ENCODE measurements at regions not wholly inside any gene's neighbourhood (a gene's known extent, or its start where the extent isn't known, plus 50 kb on each side); places are given as distances from the start of the nearest gene placed in this dataset.

- TF ChIP-seq, protein P1, sequence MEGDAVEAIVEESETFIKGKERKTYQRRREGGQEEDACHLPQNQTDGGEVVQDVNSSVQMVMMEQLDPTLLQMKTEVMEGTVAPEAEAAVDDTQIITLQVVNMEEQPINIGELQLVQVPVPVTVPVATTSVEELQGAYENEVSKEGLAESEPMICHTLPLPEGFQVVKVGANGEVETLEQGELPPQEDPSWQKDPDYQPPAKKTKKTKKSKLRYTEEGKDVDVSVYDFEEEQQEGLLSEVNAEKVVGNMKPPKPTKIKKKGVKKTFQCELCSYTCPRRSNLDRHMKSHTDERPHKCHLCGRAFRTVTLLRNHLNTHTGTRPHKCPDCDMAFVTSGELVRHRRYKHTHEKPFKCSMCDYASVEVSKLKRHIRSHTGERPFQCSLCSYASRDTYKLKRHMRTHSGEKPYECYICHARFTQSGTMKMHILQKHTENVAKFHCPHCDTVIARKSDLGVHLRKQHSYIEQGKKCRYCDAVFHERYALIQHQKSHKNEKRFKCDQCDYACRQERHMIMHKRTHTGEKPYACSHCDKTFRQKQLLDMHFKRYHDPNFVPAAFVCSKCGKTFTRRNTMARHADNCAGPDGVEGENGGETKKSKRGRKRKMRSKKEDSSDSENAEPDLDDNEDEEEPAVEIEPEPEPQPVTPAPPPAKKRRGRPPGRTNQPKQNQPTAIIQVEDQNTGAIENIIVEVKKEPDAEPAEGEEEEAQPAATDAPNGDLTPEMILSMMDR (IDR thresholded peaks at IDR 0.05): no peak
- no peak for TF ChIP-seq ZFX (IDR thresholded peaks at IDR 0.05; ENCODE audit: borderline replicate concordance)
Measured at GRCh38 chrX:134717698-134718097, 59.4 kb upstream of the PLAC1 start.
